Keratinocyte (primary cell): ENCODE measurements at regions not wholly inside any gene's neighbourhood (a gene's known extent, or its start where the extent isn't known, plus 50 kb on each side); places are given as distances from the start of the nearest gene placed in this dataset.

Experiments used
- DNase-seq: peaks from one replicate; pipeline ENCODE4 v3.0.0-alpha.2; 2011; ENCODE audit warnings: low read depth, missing footprints, low spot score
- FAIRE-seq: peaks from 2 replicates; lab custom pipeline; 2011; peaks lifted over from hg19 to GRCh38; lab: Jason Lieb, UNC
- H2AFZ ChIP-seq: 2 replicates; pipeline ENCODE4 v1.6.0; 2012; ENCODE audit warnings: low read length, control low read depth, inconsistent platforms; ENCODE audit not compliant: control insufficient read depth
- H3K27ac ChIP-seq: 2 replicates; pipeline ENCODE4 v1.5.1; 2011; ENCODE audit warnings: low read length; ENCODE audit not compliant: control insufficient read depth, insufficient read depth
- H3K27me3 ChIP-seq: 3 replicates; pipeline ENCODE4 v1.6.0; 2011; ENCODE audit warnings: low read length; ENCODE audit not compliant: control insufficient read depth, insufficient read depth; ENCODE audit errors: extremely low read depth
- H3K36me3 ChIP-seq, 2 experiments: 2 replicates in 1 of 2; 3 replicates in 1 of 2; pipeline ENCODE4 v1.5.1; 2011; ENCODE audit warnings: low read length in 2 of 2, mild to moderate bottlenecking in 1 of 2; ENCODE audit not compliant: control insufficient read depth in 2 of 2, insufficient read depth in 2 of 2; ENCODE audit errors: extremely low read depth in 1 of 2
- H3K4me1 ChIP-seq: 3 replicates; pipeline ENCODE4 v1.5.1; 2011; ENCODE audit warnings: low read length; ENCODE audit not compliant: control insufficient read depth, insufficient read depth; ENCODE audit errors: extremely low read depth
- H3K4me2 ChIP-seq: 3 replicates; pipeline ENCODE4 v1.6.0; 2011; ENCODE audit warnings: low read depth, low read length; ENCODE audit not compliant: control insufficient read depth, insufficient read depth; ENCODE audit errors: extremely low read depth
- H3K4me3 ChIP-seq, 3 experiments: fragments of 200-600 bp in 1 of 3; sonication (generic) in 1 of 3; 2 replicates in 2 of 3; 3 replicates in 1 of 3; pipeline ENCODE4 v1.5.1; 2011 to 2016; ENCODE audit warnings: low read length in 3 of 3, mild to moderate bottlenecking in 3 of 3, control low read depth in 2 of 3, inconsistent platforms in 1 of 3, low read depth in 1 of 3, mixed read lengths in 1 of 3, mixed run types in 1 of 3, moderate library complexity in 1 of 3; ENCODE audit not compliant: control insufficient read depth in 2 of 3, insufficient read depth in 2 of 3; ENCODE audit errors: extremely low read depth in 1 of 3
- H3K79me2 ChIP-seq: 2 replicates; pipeline ENCODE4 v1.6.0; 2012; ENCODE audit warnings: low read length; ENCODE audit not compliant: control insufficient read depth, insufficient read depth
- H3K9ac ChIP-seq: 3 replicates; pipeline ENCODE4 v1.6.0; 2011; ENCODE audit warnings: low read length; ENCODE audit not compliant: control insufficient read depth, insufficient read depth; ENCODE audit errors: extremely low read depth
- H3K9me1 ChIP-seq: 3 replicates; pipeline ENCODE4 v1.6.0; 2011; ENCODE audit warnings: low read length; ENCODE audit not compliant: control insufficient read depth, insufficient read depth; ENCODE audit errors: extremely low read depth
- H3K9me3 ChIP-seq: 2 replicates; pipeline ENCODE4 v1.5.1; 2012; ENCODE audit warnings: low read depth, low read length; ENCODE audit not compliant: control insufficient read depth
- H4K20me1 ChIP-seq: 3 replicates; pipeline ENCODE4 v1.6.0; 2011; ENCODE audit warnings: low read length; ENCODE audit not compliant: control insufficient read depth, insufficient read depth; ENCODE audit errors: extremely low read depth
- CTCF ChIP-seq, 3 experiments: IDR thresholded peaks in 1 of 3; conservative IDR thresholded peaks in 1 of 3; optimal IDR thresholded peaks in 1 of 3; 2 replicates in 2 of 3; 3 replicates in 1 of 3; pipeline versions ENCODE3 to v1.5.1; 2011; ENCODE audit warnings: low read length in 3 of 3, mild to moderate bottlenecking in 3 of 3, moderate library complexity in 2 of 3, control low read depth in 1 of 3, inconsistent platforms in 1 of 3; ENCODE audit not compliant: insufficient read depth in 2 of 3; ENCODE audit errors: extremely low read depth in 1 of 3
- EZH2 ChIP-seq: IDR thresholded peaks from one replicate; pipeline ENCODE4 v1.6.1; 2012; ENCODE audit warnings: inconsistent platforms, mild to moderate bottlenecking, low read length, moderate library complexity
- dilution Hi-C: fragments of 300-500 bp; cut with MboI; formaldehyde crosslinking; loops from one replicate; pipeline ENCODE4 v1.7.0; 2020; ENCODE audit warnings: low sequenced_read_pairs; ENCODE audit not compliant: extremely low pct_ligation_motif_present

GRCh38 chr5:51214746-51215145, 168.5 kb upstream of the ISL1 start:
- H4K20me1 ChIP-seq, result no peaks in the 10 kb centered on the region
- no peaks in the 10 kb centered on the region for H3K4me1 ChIP-seq
- no peaks in the 10 kb centered on the region for H3K9me3 ChIP-seq
- H3K79me2 ChIP-seq, result no peaks in the 10 kb centered on the region
- no peak overlapping the region for H3K4me2 ChIP-seq
- H3K27me3 ChIP-seq, result no peaks in the 10 kb centered on the region
- H3K4me3 ChIP-seq, result no peak overlapping the region
- no peak overlapping the region for H2AFZ ChIP-seq
- H3K27ac ChIP-seq, result no peak overlapping the region
- no peak for DNase-seq
- TF ChIP-seq EZH2 (no peak), CTCF (optimal IDR thresholded peaks at IDR 0.05 in 1 of 3, IDR thresholded peaks at IDR 0.05 in 1 of 3, conservative IDR thresholded peaks at IDR 0.05 in 1 of 3; ENCODE audit: extremely low read depth in 1 of 3, insufficient read depth in 2 of 3, low read length in 3 of 3) (no peak)
- dilution Hi-C loops, result no loop called here
- no peaks in the 10 kb centered on the region for H3K9me1 ChIP-seq
- FAIRE-seq, result no peak
- H3K9ac ChIP-seq, result no peak overlapping the region
- H3K36me3 ChIP-seq, result no peaks in the 10 kb centered on the region

GRCh38 chr5:51225789-51226742, 157.2 kb upstream of the ISL1 start:
- DNase-seq (no peak), FAIRE-seq (no peak)
- no peak for TF ChIP-seq EZH2
- H3K27me3 ChIP-seq, result no peaks in the 10 kb centered on the region
- H2AFZ ChIP-seq, result no peak overlapping the region
- dilution Hi-C loops, result no loop called here
- no peak overlapping the region for H3K9ac ChIP-seq
- no peaks in the 10 kb centered on the region for H3K36me3 ChIP-seq
- no peaks in the 10 kb centered on the region for H3K9me3 ChIP-seq
- H3K4me2 ChIP-seq, result no peak overlapping the region
- H3K4me1 ChIP-seq, result no peaks in the 10 kb centered on the region
- H3K4me3 ChIP-seq, result no peak overlapping the region
- no peaks in the 10 kb centered on the region for H3K9me1 ChIP-seq
- no peak overlapping the region for H3K27ac ChIP-seq
- no peaks in the 10 kb centered on the region for H4K20me1 ChIP-seq
- no peaks in the 10 kb centered on the region for H3K79me2 ChIP-seq
